ENCODE measurements at regions not wholly inside any gene's neighbourhood (a gene's known extent, or its start where the extent isn't known, plus 50 kb on each side); places are given as distances from the start of the nearest gene placed in this dataset.

- no peak for TF ChIP-seq POLR2A (IDR thresholded peaks at IDR 0.05)
- no peak for TF ChIP-seq CTCF (IDR thresholded peaks at IDR 0.05)
- no peak for TF ChIP-seq EP300 (IDR thresholded peaks at IDR 0.05)
- peak; percentile 24 for TF ChIP-seq POLR2AphosphoS5 (IDR thresholded peaks at IDR 0.05)
Observed at GRCh38 chr2:172308253-172308935, 119.0 kb upstream of the ITGA6 start.
